H9 (cell line): ENCODE measurements at regions not wholly inside any gene's neighbourhood (a gene's known extent, or its start where the extent isn't known, plus 50 kb on each side); places are given as distances from the start of the nearest gene placed in this dataset.
"Not testable (repeated sequence)": the region's sequence is repeated elsewhere in the genome, so short reads cannot be mapped to it uniquely, and the experiment has no call there.

Experiments used
- DNase-seq: peaks from one replicate; pipeline ENCODE4 v3.0.0-alpha.2; 2017
- H2AFZ ChIP-seq: one replicate; pipeline ENCODE4 v1.6.1; 2013; ENCODE audit warnings: mild to moderate bottlenecking, low read length, control low read depth, moderate library complexity
- H2AK5ac ChIP-seq: 2 replicates; pipeline ENCODE4 v1.6.1; 2013; ENCODE audit warnings: low read length, control low read depth, mixed read lengths; ENCODE audit not compliant: insufficient read length
- H2BK120ac ChIP-seq: one replicate; pipeline ENCODE4 v1.6.1; 2013; ENCODE audit warnings: low read depth, mild to moderate bottlenecking, low read length, control low read depth, inconsistent platforms; ENCODE audit not compliant: poor library complexity, severe bottlenecking
- H2BK12ac ChIP-seq: 2 replicates; pipeline ENCODE4 v1.6.1; 2013; ENCODE audit warnings: low read length, control low read depth, mixed read lengths, low read depth; ENCODE audit not compliant: insufficient read length
- H2BK15ac ChIP-seq: 2 replicates; pipeline ENCODE4 v1.6.1; 2013; ENCODE audit warnings: low read depth, low read length, control low read depth
- H2BK20ac ChIP-seq: one replicate; pipeline ENCODE4 v1.6.1; 2013; ENCODE audit warnings: low read depth, mild to moderate bottlenecking, low read length, control low read depth, inconsistent platforms; ENCODE audit not compliant: poor library complexity, severe bottlenecking
- H2BK5ac ChIP-seq: 2 replicates; pipeline ENCODE4 v1.6.1; 2013; ENCODE audit warnings: low read length, control low read depth, mixed read lengths; ENCODE audit not compliant: insufficient read length
- H3K14ac ChIP-seq: 2 replicates; pipeline ENCODE4 v1.6.1; 2013; ENCODE audit warnings: low read length, control low read depth; ENCODE audit not compliant: insufficient read depth
- H3K18ac ChIP-seq: 2 replicates; pipeline ENCODE4 v1.6.1; 2013; ENCODE audit warnings: low read depth, mild to moderate bottlenecking, mixed read lengths, low read length, control low read depth; ENCODE audit not compliant: insufficient read length
- H3K23ac ChIP-seq: 2 replicates; pipeline ENCODE4 v1.6.1; 2013; ENCODE audit warnings: low read length, control low read depth, mixed read lengths, low read depth; ENCODE audit not compliant: insufficient read length
- H3K23me2 ChIP-seq: 2 replicates; pipeline ENCODE4 v1.6.1; 2013; ENCODE audit warnings: low read depth, mild to moderate bottlenecking, mixed read lengths, low read length, control low read depth; ENCODE audit not compliant: insufficient read length, poor library complexity, severe bottlenecking
- H3K27ac ChIP-seq: 2 replicates; pipeline ENCODE4 v1.5.1; 2013; ENCODE audit warnings: low read length, control low read depth, mixed read lengths, low read depth; ENCODE audit not compliant: insufficient read length
- H3K27me3 ChIP-seq: 2 replicates; pipeline ENCODE4 v1.6.1; 2013; ENCODE audit warnings: low read length, control low read depth, inconsistent platforms; ENCODE audit not compliant: insufficient read depth
- H3K4ac ChIP-seq: 2 replicates; pipeline ENCODE4 v1.6.1; 2013; ENCODE audit warnings: low read depth, mild to moderate bottlenecking, control low read depth, inconsistent platforms, low read length, moderate library complexity
- H3K4me1 ChIP-seq: 2 replicates; pipeline ENCODE4 v1.6.1; 2013; ENCODE audit warnings: low read length, control low read depth, inconsistent platforms; ENCODE audit not compliant: insufficient read depth
- H3K4me2 ChIP-seq: 2 replicates; pipeline ENCODE4 v1.6.1; 2013; ENCODE audit warnings: low read length, control low read depth, mixed read lengths; ENCODE audit not compliant: insufficient read length, insufficient read depth
- H3K56ac ChIP-seq: 2 replicates; pipeline ENCODE4 v1.6.1; 2013; ENCODE audit warnings: low read depth, mild to moderate bottlenecking, mixed read lengths, low read length, control low read depth; ENCODE audit not compliant: insufficient read length
- H3K79me1 ChIP-seq: 2 replicates; pipeline ENCODE4 v1.6.1; 2013; ENCODE audit warnings: low read depth, mild to moderate bottlenecking, moderate library complexity, low read length, control low read depth, inconsistent platforms; ENCODE audit not compliant: insufficient read depth, poor library complexity, severe bottlenecking
- H3K79me2 ChIP-seq: 2 replicates; pipeline ENCODE4 v1.6.1; 2013; ENCODE audit warnings: low read length, control low read depth, inconsistent platforms; ENCODE audit not compliant: insufficient read depth
- H3K9ac ChIP-seq: 2 replicates; pipeline ENCODE4 v1.6.1; 2013; ENCODE audit warnings: low read length, control low read depth, mixed read lengths; ENCODE audit not compliant: insufficient read length; ENCODE audit errors: extremely low read depth
- H3K9me3 ChIP-seq: one replicate; pipeline ENCODE4 v1.6.1; 2013; ENCODE audit warnings: low read depth, low read length, inconsistent platforms; ENCODE audit not compliant: control insufficient read depth
- H3T11ph ChIP-seq: one replicate; pipeline ENCODE4 v1.6.1; 2013; ENCODE audit warnings: mild to moderate bottlenecking, low read length, control low read depth, inconsistent platforms
- H4K20me1 ChIP-seq: one replicate; pipeline ENCODE4 v1.6.1; 2013; ENCODE audit not compliant: control insufficient read depth, insufficient read length, insufficient read depth
- H4K5ac ChIP-seq: 2 replicates; pipeline ENCODE4 v1.6.1; 2013; ENCODE audit warnings: low read depth, mild to moderate bottlenecking, mixed read lengths, low read length, control low read depth; ENCODE audit not compliant: insufficient read length
- H4K8ac ChIP-seq: replicated peaks from 2 replicates; pipeline ENCODE4 v1.6.1; 2013; ENCODE audit warnings: low read length, control low read depth, mixed read lengths, low read depth; ENCODE audit not compliant: insufficient read length
- H4K91ac ChIP-seq: 2 replicates; pipeline ENCODE4 v1.6.1; 2013; ENCODE audit warnings: low read depth, mild to moderate bottlenecking, moderate library complexity, mixed read lengths, low read length, control low read depth; ENCODE audit not compliant: insufficient read length
- H3K27ac Mint-ChIP-seq, 3 experiments: 2 replicates in 2 of 3; 3 replicates in 1 of 3; pipeline ENCODE4 v1.8.0; 2020 to 2021; ENCODE audit warnings: mixed read lengths in 3 of 3, mild to moderate bottlenecking in 1 of 3, moderate library complexity in 1 of 3
- H3K27me3 Mint-ChIP-seq: 2 replicates; pipeline ENCODE4 v1.8.0; 2021; ENCODE audit warnings: low read depth, mild to moderate bottlenecking, moderate library complexity, mixed read lengths
- H3K36me3 Mint-ChIP-seq, 3 experiments: 2 replicates in 2 of 3; 3 replicates in 1 of 3; pipeline ENCODE4 v1.8.0; 2020 to 2021; ENCODE audit warnings: low read depth in 3 of 3, mixed read lengths in 3 of 3; ENCODE audit not compliant: insufficient read depth in 1 of 3
- H3K4me1 Mint-ChIP-seq, 2 experiments: 2 replicates each; pipeline ENCODE4 v1.8.0; 2020; ENCODE audit warnings: mixed read lengths in 2 of 2
- H3K4me3 Mint-ChIP-seq, 2 experiments: 2 replicates in 1 of 2; 3 replicates in 1 of 2; pipeline ENCODE4 v1.8.0; 2020 to 2021; ENCODE audit warnings: mild to moderate bottlenecking in 2 of 2, mixed read lengths in 2 of 2, moderate library complexity in 1 of 2
- H3K9me3 Mint-ChIP-seq, 2 experiments: 2 replicates in 1 of 2; 3 replicates in 1 of 2; pipeline ENCODE4 v1.8.0; 2020; ENCODE audit warnings: mild to moderate bottlenecking in 2 of 2, mixed read lengths in 2 of 2, moderate library complexity in 1 of 2
- CTCF ChIP-seq: fragments of 200-600 bp; sonication (generic); conservative IDR thresholded peaks from 3 replicates; pipeline ENCODE4 v1.8.0; 2021; ENCODE audit warnings: antibody characterized with exemption, mild to moderate bottlenecking
- WGBS: extraction: QIAGEN DNeasy Blood & Tissue Kit; methylation state at CpG from one replicate; pipeline ENCODE4 v1.1.7; 2013; ENCODE audit warnings: missing lambda C conversion rate, low lambda C conversion rate, mixed read lengths; ENCODE audit not compliant: insufficient read length; ENCODE audit errors: extremely low coverage; 5-methylcytosine and 5-hydroxymethylcytosine counted together

DNA sequence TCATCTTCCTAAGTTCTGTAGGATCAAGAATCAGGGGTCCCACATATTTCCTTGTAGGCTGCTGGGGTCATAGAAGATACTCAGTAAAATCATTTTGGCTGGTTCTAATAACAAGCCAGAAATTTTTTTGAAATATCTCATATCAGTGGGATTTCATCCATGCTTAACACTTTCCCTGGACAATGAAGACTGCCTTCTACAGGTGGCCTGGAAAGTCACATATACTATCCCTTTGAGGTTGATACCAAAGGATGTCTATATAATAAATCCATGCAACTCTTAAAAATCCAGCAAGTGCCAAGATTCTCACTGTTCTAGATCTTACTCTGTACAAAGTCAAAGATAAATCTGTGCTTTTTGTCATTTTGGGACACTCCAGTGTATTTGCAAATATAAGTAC, 225.8 kb upstream of the NEBL start:
- H3K23me2 ChIP-seq = no peaks in the 10 kb centered on the region
- no peaks in the 10 kb centered on the region; a peak in 1 of 7 replicates for H3K36me3 Mint-ChIP-seq
- no peaks in the 10 kb centered on the region for H3K27me3 Mint-ChIP-seq
- H3K27ac ChIP-seq = no peak overlapping the region
- no peak for DNase-seq
- no peak overlapping the region for H3K4ac ChIP-seq
- no peak overlapping the region for H4K91ac ChIP-seq
- no peak overlapping the region for H3K27ac Mint-ChIP-seq
- no peaks in the 10 kb centered on the region for H3K79me2 ChIP-seq
- no peaks in the 10 kb centered on the region for H3K27me3 ChIP-seq
- no peak overlapping the region for H3K9ac ChIP-seq
- H4K5ac ChIP-seq = no peak overlapping the region
- no peak overlapping the region for H3K18ac ChIP-seq
- H4K20me1 ChIP-seq = no peaks in the 10 kb centered on the region
- no peak overlapping the region for H3K56ac ChIP-seq
- H3K4me1 ChIP-seq = no peaks in the 10 kb centered on the region
- H2BK5ac ChIP-seq = no peak overlapping the region
- H3K79me1 ChIP-seq = no peaks in the 10 kb centered on the region
- TF ChIP-seq CTCF = no peak
- H3K14ac ChIP-seq = no peak overlapping the region
- H2BK12ac ChIP-seq = no peak overlapping the region
- no peak overlapping the region for H2AK5ac ChIP-seq
- H3K4me3 Mint-ChIP-seq = no peak overlapping the region
- no peak overlapping the region for H3T11ph ChIP-seq
- H2BK120ac ChIP-seq = no peak overlapping the region
- H4K8ac ChIP-seq = no peak overlapping the region
- H3K9me3 ChIP-seq = no peaks in the 10 kb centered on the region
- no peaks in the 10 kb centered on the region for H3K9me3 Mint-ChIP-seq
- H3K4me2 ChIP-seq = no peak overlapping the region
- no peak overlapping the region for H2BK20ac ChIP-seq
- no peak overlapping the region for H2AFZ ChIP-seq
- H3K4me1 Mint-ChIP-seq = peaks cover 8% of the 10 kb centered on the region in 2 experiments; a peak in 3 of 4 replicates
- H3K23ac ChIP-seq = no peak overlapping the region
- H2BK15ac ChIP-seq = no peak overlapping the region

DNA sequence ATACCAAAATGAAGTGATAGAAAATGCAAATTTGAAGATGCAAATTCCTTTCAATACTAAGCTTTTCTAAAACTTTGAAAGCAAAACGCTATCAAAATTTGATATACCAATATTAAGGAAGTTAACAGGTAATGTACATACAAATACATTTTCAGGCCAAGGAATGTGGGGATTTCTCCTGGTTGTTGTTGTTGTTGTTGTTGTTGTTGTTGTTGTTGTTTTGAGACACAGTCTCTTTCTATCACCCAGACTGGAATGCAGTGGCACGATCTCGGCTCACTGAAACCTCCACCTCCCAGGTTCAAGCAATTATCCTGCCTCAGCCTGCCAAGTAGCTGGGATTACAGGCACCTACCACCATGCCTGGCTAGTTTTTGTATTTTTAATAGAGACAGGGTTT, 224.7 kb upstream of the NEBL start:
- H3K9me3 Mint-ChIP-seq, H3K79me1 ChIP-seq, H3K4me3 Mint-ChIP-seq, H2BK120ac ChIP-seq, H3K18ac ChIP-seq, H3K23me2 ChIP-seq, H3K4me2 ChIP-seq, H2BK15ac ChIP-seq, H4K20me1 ChIP-seq, H3K27ac ChIP-seq, H3K27me3 Mint-ChIP-seq, H2BK20ac ChIP-seq, DNase-seq, H3K56ac ChIP-seq, H3K9me3 ChIP-seq, H2AFZ ChIP-seq, H2AK5ac ChIP-seq, H3K9ac ChIP-seq, H3K4me1 ChIP-seq, H3K36me3 Mint-ChIP-seq, H3K23ac ChIP-seq, H3K4me1 Mint-ChIP-seq, H3K79me2 ChIP-seq, H2BK12ac ChIP-seq, H4K91ac ChIP-seq, H3T11ph ChIP-seq, H4K8ac ChIP-seq, H2BK5ac ChIP-seq, H3K27me3 ChIP-seq, H4K5ac ChIP-seq, H3K4ac ChIP-seq, H3K14ac ChIP-seq, H3K27ac Mint-ChIP-seq: not testable (repeated sequence)
- WGBS = no CpG with 5 or more reads among the region's 3 CpGs
